NB4 (cell line): ENCODE measurements at regions not wholly inside any gene's neighbourhood (a gene's known extent, or its start where the extent isn't known, plus 50 kb on each side); places are given as distances from the start of the nearest gene placed in this dataset.
"Not testable (repeated sequence)": the region's sequence is repeated elsewhere in the genome, so short reads cannot be mapped to it uniquely, and the experiment has no call there.

Source experiments
- MYC ChIP-seq: IDR thresholded peaks from 2 replicates; pipeline ENCODE4 v1.6.1; 2011; ENCODE audit warnings: low read depth, low read length
- POLR2A ChIP-seq: IDR thresholded peaks from 2 replicates; pipeline ENCODE4 v1.6.1; 2011; ENCODE audit warnings: mild to moderate bottlenecking; ENCODE audit not compliant: insufficient read length; ENCODE audit errors: extremely low read depth
- TF ChIP-seq, protein P1 (sequence below): IDR thresholded peaks from one replicate; pipeline ENCODE4 v1.5.1; 2012; ENCODE audit warnings: low read depth, low read length
- TF ChIP-seq, protein P2 (sequence below): IDR thresholded peaks from 2 replicates; pipeline ENCODE4 v1.6.1; 2011; ENCODE audit warnings: low read depth, low read length

DNA sequence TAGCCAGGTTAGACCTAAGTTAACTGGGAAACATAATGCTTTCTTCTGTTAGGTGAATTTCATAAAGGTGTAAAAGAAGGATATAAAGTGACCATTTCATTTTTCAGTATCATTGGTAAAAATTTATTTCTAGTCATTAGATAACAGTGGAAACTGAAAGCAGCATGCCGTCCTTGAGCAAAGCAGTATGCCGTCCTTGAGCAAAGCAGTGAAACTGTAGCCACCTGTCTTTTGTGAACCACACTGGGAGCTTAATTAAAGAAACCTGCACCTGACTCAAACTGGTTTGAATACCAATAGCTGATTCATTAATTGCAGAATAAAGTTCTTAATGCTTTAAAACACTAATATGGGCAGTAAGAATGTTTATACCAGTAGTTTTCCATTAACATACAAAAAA is 281.5 kb upstream of the OR4C13 start:
- TF ChIP-seq, protein P1, sequence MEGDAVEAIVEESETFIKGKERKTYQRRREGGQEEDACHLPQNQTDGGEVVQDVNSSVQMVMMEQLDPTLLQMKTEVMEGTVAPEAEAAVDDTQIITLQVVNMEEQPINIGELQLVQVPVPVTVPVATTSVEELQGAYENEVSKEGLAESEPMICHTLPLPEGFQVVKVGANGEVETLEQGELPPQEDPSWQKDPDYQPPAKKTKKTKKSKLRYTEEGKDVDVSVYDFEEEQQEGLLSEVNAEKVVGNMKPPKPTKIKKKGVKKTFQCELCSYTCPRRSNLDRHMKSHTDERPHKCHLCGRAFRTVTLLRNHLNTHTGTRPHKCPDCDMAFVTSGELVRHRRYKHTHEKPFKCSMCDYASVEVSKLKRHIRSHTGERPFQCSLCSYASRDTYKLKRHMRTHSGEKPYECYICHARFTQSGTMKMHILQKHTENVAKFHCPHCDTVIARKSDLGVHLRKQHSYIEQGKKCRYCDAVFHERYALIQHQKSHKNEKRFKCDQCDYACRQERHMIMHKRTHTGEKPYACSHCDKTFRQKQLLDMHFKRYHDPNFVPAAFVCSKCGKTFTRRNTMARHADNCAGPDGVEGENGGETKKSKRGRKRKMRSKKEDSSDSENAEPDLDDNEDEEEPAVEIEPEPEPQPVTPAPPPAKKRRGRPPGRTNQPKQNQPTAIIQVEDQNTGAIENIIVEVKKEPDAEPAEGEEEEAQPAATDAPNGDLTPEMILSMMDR: not testable (repeated sequence)
- TF ChIP-seq POLR2A, MYC: not testable (repeated sequence)
- TF ChIP-seq, protein P2, sequence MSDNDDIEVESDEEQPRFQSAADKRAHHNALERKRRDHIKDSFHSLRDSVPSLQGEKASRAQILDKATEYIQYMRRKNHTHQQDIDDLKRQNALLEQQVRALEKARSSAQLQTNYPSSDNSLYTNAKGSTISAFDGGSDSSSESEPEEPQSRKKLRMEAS: not testable (repeated sequence)
